GM12874 (cell line): ENCODE measurements at regions not wholly inside any gene's neighbourhood (a gene's known extent, or its start where the extent isn't known, plus 50 kb on each side); places are given as distances from the start of the nearest gene placed in this dataset.

ENCODE experiments used
- TF ChIP-seq, protein P1 (sequence below): IDR thresholded peaks from 2 replicates; pipeline ENCODE4 v1.5.1; 2011; ENCODE audit warnings: low read depth, mild to moderate bottlenecking, control low read depth, low read length, moderate library complexity; ENCODE audit not compliant: insufficient read depth

- TF ChIP-seq, protein P1, sequence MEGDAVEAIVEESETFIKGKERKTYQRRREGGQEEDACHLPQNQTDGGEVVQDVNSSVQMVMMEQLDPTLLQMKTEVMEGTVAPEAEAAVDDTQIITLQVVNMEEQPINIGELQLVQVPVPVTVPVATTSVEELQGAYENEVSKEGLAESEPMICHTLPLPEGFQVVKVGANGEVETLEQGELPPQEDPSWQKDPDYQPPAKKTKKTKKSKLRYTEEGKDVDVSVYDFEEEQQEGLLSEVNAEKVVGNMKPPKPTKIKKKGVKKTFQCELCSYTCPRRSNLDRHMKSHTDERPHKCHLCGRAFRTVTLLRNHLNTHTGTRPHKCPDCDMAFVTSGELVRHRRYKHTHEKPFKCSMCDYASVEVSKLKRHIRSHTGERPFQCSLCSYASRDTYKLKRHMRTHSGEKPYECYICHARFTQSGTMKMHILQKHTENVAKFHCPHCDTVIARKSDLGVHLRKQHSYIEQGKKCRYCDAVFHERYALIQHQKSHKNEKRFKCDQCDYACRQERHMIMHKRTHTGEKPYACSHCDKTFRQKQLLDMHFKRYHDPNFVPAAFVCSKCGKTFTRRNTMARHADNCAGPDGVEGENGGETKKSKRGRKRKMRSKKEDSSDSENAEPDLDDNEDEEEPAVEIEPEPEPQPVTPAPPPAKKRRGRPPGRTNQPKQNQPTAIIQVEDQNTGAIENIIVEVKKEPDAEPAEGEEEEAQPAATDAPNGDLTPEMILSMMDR, result no peak
These were observed 367.4 kb upstream of the CDH20 start for GRCh38 chr18:60965856-60966255.

DNA sequence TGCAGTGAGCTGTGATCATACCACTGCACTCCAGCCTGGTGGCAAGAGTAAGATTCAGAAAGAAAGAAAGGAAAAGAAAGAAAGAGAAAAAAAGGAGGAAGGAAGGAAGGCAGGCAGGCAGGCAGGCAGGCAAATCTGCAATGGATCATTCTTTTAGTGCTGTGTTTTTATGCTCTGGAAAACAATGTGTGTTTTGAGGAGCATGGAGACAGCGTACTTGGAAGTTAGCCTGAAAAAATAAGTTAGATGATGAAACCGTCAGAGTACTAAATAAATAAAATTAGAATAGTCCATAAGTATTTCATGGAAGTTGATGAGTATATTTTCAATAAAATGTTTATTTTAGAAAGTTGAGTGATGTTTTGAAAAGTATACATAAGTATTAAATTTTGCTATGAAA, 366.4 kb upstream of the CDH20 start:
- TF ChIP-seq, protein P1, result no peak

DNA sequence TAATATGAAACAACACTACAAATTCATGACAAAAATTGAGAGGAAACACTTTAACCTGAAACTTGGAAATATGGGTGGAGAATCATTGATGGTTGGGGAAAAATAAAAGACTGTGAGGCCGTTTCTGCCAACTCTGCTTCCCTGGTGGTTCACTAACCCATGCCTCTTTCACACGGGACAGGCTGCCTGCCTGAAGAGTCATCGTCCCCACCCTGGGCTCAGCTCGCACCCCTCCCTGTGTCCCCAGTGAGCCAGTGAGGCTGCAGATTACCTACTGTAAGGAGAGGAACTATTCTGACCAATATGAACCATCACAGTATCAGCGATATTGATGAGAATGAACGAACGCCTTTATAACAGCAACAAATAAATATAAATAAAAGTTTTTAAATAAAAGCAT, 357.8 kb upstream of the CDH20 start:
- TF ChIP-seq, protein P1, result no peak

- TF ChIP-seq, protein P1, result no peak
These were observed 356.3 kb upstream of the CDH20 start for GRCh38 chr18:60976976-60977375.

GRCh38 chr18:60978338-60978737, 354.9 kb upstream of the CDH20 start:
- TF ChIP-seq, protein P1, result no peak

GRCh38 chr18:60980422-60981005, 352.7 kb upstream of the CDH20 start:
- TF ChIP-seq, protein P1, result no peak

DNA sequence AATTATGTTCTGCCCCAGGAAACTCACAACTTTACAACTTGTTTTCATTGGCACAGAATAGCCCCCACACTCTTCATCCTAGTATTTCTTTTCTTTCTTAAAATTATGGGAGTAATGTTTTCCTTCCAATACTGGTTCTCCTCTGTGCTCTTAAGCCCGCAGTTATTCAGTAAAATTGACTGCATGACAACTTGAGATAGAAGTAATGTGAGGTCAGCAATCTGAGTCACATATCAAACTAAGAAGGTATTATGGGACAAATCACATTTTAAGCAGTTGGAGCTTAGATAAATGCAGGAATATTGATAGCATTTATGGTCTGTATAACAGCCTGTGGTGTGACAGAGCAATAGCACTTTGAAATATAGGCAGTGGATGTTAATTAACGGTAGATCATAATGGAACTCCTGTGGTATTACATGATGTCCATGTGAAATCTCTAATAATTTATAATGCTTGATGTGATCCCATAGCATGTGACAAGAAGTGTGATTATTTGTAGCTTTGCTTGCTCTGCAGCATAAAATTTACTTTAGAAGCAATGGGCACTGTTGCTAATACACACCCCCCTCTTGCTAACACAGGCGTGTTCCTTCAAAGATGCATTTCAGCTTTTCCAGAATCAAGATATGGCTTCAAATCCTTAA, 351.4 kb upstream of the CDH20 start:
- TF ChIP-seq, protein P1, result no peak
